HepG2 (cell line): ENCODE measurements at regions not wholly inside any gene's neighbourhood (a gene's known extent, or its start where the extent isn't known, plus 50 kb on each side); places are given as distances from the start of the nearest gene placed in this dataset.

ENCODE experiments used
- ADNP ChIP-seq: sonication (generic); formaldehyde crosslinking; IDR thresholded peaks from 2 replicates; pipeline ENCODE4 v1.4.0; 2020; ENCODE audit warnings: missing genetic modification reagents
- ATF6 ChIP-seq: sonication (generic); formaldehyde crosslinking; conservative IDR thresholded peaks from 2 replicates; pipeline ENCODE4 v1.4.0; 2020; ENCODE audit warnings: missing genetic modification reagents
- CBX5 ChIP-seq: sonication (generic); formaldehyde crosslinking; IDR thresholded peaks from 2 replicates; pipeline ENCODE4 v1.4.0; 2020; ENCODE audit warnings: missing genetic modification reagents, borderline replicate concordance
- FOXK1 ChIP-seq: sonication (generic); formaldehyde crosslinking; IDR thresholded peaks from 2 replicates; pipeline ENCODE4 v1.4.0; 2020; ENCODE audit warnings: low read depth, missing genetic modification reagents, borderline replicate concordance
- FOXO4 ChIP-seq: sonication (generic); formaldehyde crosslinking; conservative IDR thresholded peaks from 2 replicates; pipeline ENCODE4 v1.8.1; 2023; ENCODE audit warnings: missing genetic modification reagents
- HOXA7 ChIP-seq: sonication (generic); formaldehyde crosslinking; IDR thresholded peaks from 2 replicates; pipeline ENCODE4 v1.8.1; 2022; ENCODE audit warnings: mild to moderate bottlenecking, missing genetic modification reagents, moderate library complexity
- IRF2 ChIP-seq: IDR thresholded peaks from 2 replicates; pipeline ENCODE4 v1.6.1; 2018; ENCODE audit warnings: missing genetic modification reagents, missing compliant biosample characterization
- KDM2A ChIP-seq: sonication (generic); formaldehyde crosslinking; IDR thresholded peaks from 2 replicates; pipeline ENCODE4 v1.4.0; 2020; ENCODE audit warnings: low read depth, missing genetic modification reagents, borderline replicate concordance
- KLF11 ChIP-seq: IDR thresholded peaks from 2 replicates; pipeline ENCODE4 v1.6.1; 2016; ENCODE audit warnings: missing compliant biosample characterization
- KMT2A ChIP-seq: sonication (generic); formaldehyde crosslinking; IDR thresholded peaks from 2 replicates; pipeline ENCODE4 v1.4.0; 2020; ENCODE audit warnings: missing genetic modification reagents
- MATR3 ChIP-seq: sonication (generic); formaldehyde crosslinking; IDR thresholded peaks from 2 replicates; pipeline ENCODE4 v1.4.0; 2020; ENCODE audit warnings: missing genetic modification reagents
- MBD4 ChIP-seq: IDR thresholded peaks from 2 replicates; pipeline ENCODE4 v1.6.1; 2012; ENCODE audit warnings: low read length, inconsistent platforms, borderline replicate concordance
- MYNN ChIP-seq: sonication (generic); formaldehyde crosslinking; IDR thresholded peaks from 2 replicates; pipeline ENCODE4 v1.4.0; 2020; ENCODE audit warnings: mild to moderate bottlenecking, low read depth, missing genetic modification reagents
- NFE2L1 ChIP-seq: sonication (generic); formaldehyde crosslinking; IDR thresholded peaks from 2 replicates; pipeline ENCODE4 v1.4.0; 2020; ENCODE audit warnings: missing genetic modification reagents, mild to moderate bottlenecking, borderline replicate concordance
- PPARG ChIP-seq: conservative IDR thresholded peaks from 2 replicates; pipeline ENCODE4 v1.6.1; 2016; ENCODE audit warnings: missing biosample characterization, missing genetic modification reagents
- RAD21 ChIP-seq: fragments of 450-650 bp; formaldehyde crosslinking; IDR thresholded peaks from 2 replicates; pipeline ENCODE4 v1.5.0; 2020; ENCODE audit warnings: mild to moderate bottlenecking
- TAF15 ChIP-seq: fragments of 200-400 bp; formaldehyde crosslinking; IDR thresholded peaks from one replicate; pipeline ENCODE4 v1.6.1; 2018; ENCODE audit warnings: mild to moderate bottlenecking, low read depth, low read length; ENCODE audit not compliant: poor library complexity, severe bottlenecking
- TRIM24 ChIP-seq: sonication (generic); formaldehyde crosslinking; IDR thresholded peaks from 2 replicates; pipeline ENCODE4 v1.8.0; 2022; ENCODE audit warnings: mild to moderate bottlenecking, missing genetic modification reagents
- ZBTB26 ChIP-seq: IDR thresholded peaks from 2 replicates; pipeline ENCODE4 v1.6.1; 2016; ENCODE audit warnings: missing compliant biosample characterization, missing genetic modification reagents, borderline replicate concordance
- ZEB1 ChIP-seq: IDR thresholded peaks from 2 replicates; pipeline ENCODE4 v1.6.1; 2012; ENCODE audit warnings: mild to moderate bottlenecking, low read depth, inconsistent platforms; ENCODE audit not compliant: insufficient replicate concordance
- ZFP62 ChIP-seq: sonication (generic); formaldehyde crosslinking; IDR thresholded peaks from 2 replicates; pipeline ENCODE4 v1.4.0; 2020; ENCODE audit warnings: missing genetic modification reagents
- ZNF33B ChIP-seq: sonication (generic); formaldehyde crosslinking; IDR thresholded peaks from 2 replicates; pipeline ENCODE4 v1.5.1; 2020; ENCODE audit warnings: mild to moderate bottlenecking, missing genetic modification reagents
- ZNF354B ChIP-seq: sonication (generic); formaldehyde crosslinking; IDR thresholded peaks from 2 replicates; pipeline ENCODE4 v1.8.0; 2022; ENCODE audit warnings: mild to moderate bottlenecking, missing genetic modification reagents
- ZNF451 ChIP-seq: sonication (generic); formaldehyde crosslinking; IDR thresholded peaks from 2 replicates; pipeline ENCODE4 v1.5.0; 2020; ENCODE audit warnings: mild to moderate bottlenecking, missing genetic modification reagents

GRCh38 chr15:53453253-53454105 lies 306.0 kb downstream of the WDR72 start (continued):
- TF ChIP-seq ZBTB26 (CRISPR knock-in tag) (peak; percentile 69), PPARG (CRISPR knock-in tag) (peak; percentile 98), ZNF33B (no peak), FOXO4 (CRISPR knock-in tag) (no peak), HOXA7 (CRISPR knock-in tag) (no peak), CBX5 (CRISPR knock-in tag) (peak; percentile 99; the same call in 1 of the 2 replicates), RAD21 (CRISPR knock-in tag) (no peak; the same call in 1 of the 2 replicates), KLF11 (CRISPR knock-in tag) (0 out of 2 replicates have a peak, but pooled peaks have one; percentile 82), KMT2A (CRISPR knock-in tag) (no peak), ZNF354B (CRISPR knock-in tag) (no peak), TRIM24 (CRISPR knock-in tag) (peak; percentile 94), ZFP62 (no peak), IRF2 (peak; percentile 95), MATR3 (no peak), TAF15 (no peak), ATF6 (CRISPR knock-in tag) (no peak), KDM2A (CRISPR knock-in tag) (peak; percentile 68), MBD4 (peak; percentile 94; the same call in 1 of the 2 replicates), MYNN (CRISPR knock-in tag) (0 out of 2 replicates have a peak, but pooled peaks have one; percentile 52), NFE2L1 (CRISPR knock-in tag) (no peak), ADNP (CRISPR knock-in tag) (no peak), ZNF451 (CRISPR knock-in tag) (peak; percentile 68; the same call in 1 of the 2 replicates), FOXK1 (CRISPR knock-in tag) (peak; percentile 96), ZEB1 (peak; percentile 100)
